A673 (cell line): ENCODE measurements at regions not wholly inside any gene's neighbourhood (a gene's known extent, or its start where the extent isn't known, plus 50 kb on each side); places are given as distances from the start of the nearest gene placed in this dataset.

Source experiments
- BruUV-seq: library from RNA; stranded (reverse); fragments of 400-500 nt; replicated peaks from 2 replicates; lab custom pipeline; 2021; lab: Mats Ljungman, UMichigan
- CTCF ChIA-PET: fragments of 300-600 bp; sonication (Branson Sonifier 250); formaldehyde crosslinking; loops from one replicate; lab custom pipeline; 2022; ENCODE audit warnings: antibody characterized with exemption; lab: Charles Lee
- POLR2A ChIA-PET: fragments of 300-600 bp; sonication (Branson Sonifier 250); formaldehyde crosslinking; loops from one replicate; lab custom pipeline; 2022; ENCODE audit warnings: antibody characterized with exemption; ENCODE audit not compliant: low non-redundant PET; lab: Charles Lee
- DNase-seq: peaks from one replicate; pipeline ENCODE4 v3.0.0-alpha.2; 2015; ENCODE audit warnings: low spot score
- H3K27ac ChIP-seq: fragments of 200-600 bp; sonication (generic); 2 replicates; pipeline ENCODE4 v1.5.1; 2016; ENCODE audit warnings: mixed run types, low read depth, mild to moderate bottlenecking, mixed read lengths, antibody characterized with exemption, low read length; ENCODE audit not compliant: poor library complexity, severe bottlenecking
- H3K27me3 ChIP-seq: fragments of 200-600 bp; sonication (generic); replicated peaks from 2 replicates; pipeline ENCODE4 v1.6.1; 2017; ENCODE audit warnings: mixed run types, low read depth, mild to moderate bottlenecking, mixed read lengths, antibody characterized with exemption, low read length; ENCODE audit not compliant: insufficient read depth, poor library complexity
- H3K36me3 ChIP-seq: fragments of 200-600 bp; sonication (generic); 2 replicates; pipeline ENCODE4 v1.6.1; 2016; ENCODE audit warnings: mixed run types, mild to moderate bottlenecking, mixed read lengths, antibody characterized with exemption, low read length; ENCODE audit not compliant: insufficient read depth, poor library complexity, severe bottlenecking
- H3K4me1 ChIP-seq: fragments of 200-600 bp; sonication (generic); 2 replicates; pipeline ENCODE4 v1.6.1; 2017; ENCODE audit warnings: mixed run types, mild to moderate bottlenecking, mixed read lengths, antibody characterized with exemption, low read length; ENCODE audit not compliant: insufficient read depth, poor library complexity, severe bottlenecking
- H3K4me3 ChIP-seq: fragments of 200-600 bp; sonication (generic); 2 replicates; pipeline ENCODE4 v1.5.1; 2016; ENCODE audit warnings: low read depth, mixed run types, mild to moderate bottlenecking, mixed read lengths, low read length; ENCODE audit not compliant: poor library complexity, severe bottlenecking
- H3K9me3 ChIP-seq: fragments of 200-600 bp; sonication (generic); 2 replicates; pipeline ENCODE4 v1.6.1; 2016; ENCODE audit warnings: mixed run types, low read depth, mild to moderate bottlenecking, mixed read lengths, antibody characterized with exemption, low read length; ENCODE audit not compliant: poor library complexity, severe bottlenecking
- EZH2 ChIP-seq: fragments of 200-600 bp; sonication (generic); IDR thresholded peaks from 2 replicates; pipeline ENCODE4 v1.6.1; 2017; ENCODE audit warnings: borderline replicate concordance, low read depth, mild to moderate bottlenecking, mixed read lengths, antibody characterized with exemption, low read length; ENCODE audit not compliant: poor library complexity, severe bottlenecking
- intact Hi-C: fragments of 100-400 bp; cut with micrococcal nuclease; formaldehyde crosslinking; loops from one replicate; pipeline ENCODE4 v1.10.0; 2022; ENCODE audit not compliant: unreplicated experiment
- TF ChIP-seq, protein P1 (sequence below): fragments of 300-800, 200-600 bp; sonication (generic); conservative IDR thresholded peaks from 2 replicates; pipeline ENCODE4 v1.5.1; 2017; ENCODE audit warnings: low read depth, mild to moderate bottlenecking, antibody characterized with exemption, low read length, moderate library complexity, mixed read lengths

DNA sequence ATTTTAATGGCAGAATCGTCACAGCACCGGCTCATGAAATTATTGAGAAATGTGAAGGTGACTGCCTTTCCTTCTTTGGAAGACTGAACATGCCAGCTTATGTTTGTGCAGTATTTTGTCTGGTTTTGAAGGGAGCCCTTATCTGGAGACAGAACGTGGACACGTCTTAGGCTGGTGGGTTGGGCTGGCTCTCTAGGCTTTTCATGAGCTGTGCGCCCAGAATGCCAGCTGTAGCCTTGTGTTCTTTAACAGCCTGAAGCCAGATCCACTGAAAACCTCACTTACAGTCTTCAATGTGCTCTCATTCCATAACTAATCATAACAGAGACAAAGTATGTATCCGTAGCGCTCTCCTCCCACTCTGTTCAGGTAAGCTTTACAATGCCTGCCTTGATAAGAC is 184.4 kb upstream of the HTR2A start:
- Histone ChIP-seq H3K27me3 (peaks cover 24% of the 10 kb centered on the region), H3K9me3 (no peaks in the 10 kb centered on the region), H3K36me3 (no peaks in the 10 kb centered on the region), H3K27ac (no peak overlapping the region), H3K4me3 (no peak overlapping the region), H3K4me1 (no peaks in the 10 kb centered on the region)
- BruUV-seq: no TSS peak
- CTCF ChIA-PET: no interaction called here
- POLR2A ChIA-PET: interaction anchor here (0.5 kb wide), 1 partner anchor 97 kb away, joined by 10 read pairs; no protein-coding TSS in a partner anchor
- DNase-seq: no peak
- TF ChIP-seq, protein P1, sequence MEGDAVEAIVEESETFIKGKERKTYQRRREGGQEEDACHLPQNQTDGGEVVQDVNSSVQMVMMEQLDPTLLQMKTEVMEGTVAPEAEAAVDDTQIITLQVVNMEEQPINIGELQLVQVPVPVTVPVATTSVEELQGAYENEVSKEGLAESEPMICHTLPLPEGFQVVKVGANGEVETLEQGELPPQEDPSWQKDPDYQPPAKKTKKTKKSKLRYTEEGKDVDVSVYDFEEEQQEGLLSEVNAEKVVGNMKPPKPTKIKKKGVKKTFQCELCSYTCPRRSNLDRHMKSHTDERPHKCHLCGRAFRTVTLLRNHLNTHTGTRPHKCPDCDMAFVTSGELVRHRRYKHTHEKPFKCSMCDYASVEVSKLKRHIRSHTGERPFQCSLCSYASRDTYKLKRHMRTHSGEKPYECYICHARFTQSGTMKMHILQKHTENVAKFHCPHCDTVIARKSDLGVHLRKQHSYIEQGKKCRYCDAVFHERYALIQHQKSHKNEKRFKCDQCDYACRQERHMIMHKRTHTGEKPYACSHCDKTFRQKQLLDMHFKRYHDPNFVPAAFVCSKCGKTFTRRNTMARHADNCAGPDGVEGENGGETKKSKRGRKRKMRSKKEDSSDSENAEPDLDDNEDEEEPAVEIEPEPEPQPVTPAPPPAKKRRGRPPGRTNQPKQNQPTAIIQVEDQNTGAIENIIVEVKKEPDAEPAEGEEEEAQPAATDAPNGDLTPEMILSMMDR: no peak
- TF ChIP-seq EZH2: no peak
- intact Hi-C loops: no loop called here

DNA sequence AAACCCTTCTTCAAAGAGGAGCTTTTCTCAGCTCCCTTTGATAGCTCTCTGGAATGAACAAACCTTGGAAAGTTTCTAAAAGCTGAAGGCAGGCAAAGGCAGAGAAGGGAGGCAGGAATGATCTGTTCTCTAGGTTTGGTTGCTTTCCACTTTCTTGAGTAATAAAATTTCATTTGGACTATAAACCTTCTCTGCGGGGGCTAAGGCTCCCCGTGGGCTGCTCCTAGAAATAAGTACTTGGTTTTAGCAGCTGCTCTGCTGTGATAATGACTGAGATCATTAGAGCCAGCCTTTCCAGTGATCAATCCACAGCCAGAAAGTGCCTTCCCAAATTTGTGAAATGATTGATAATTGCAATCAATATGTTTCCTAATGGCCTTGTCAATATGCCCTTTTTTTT is 183.8 kb upstream of the HTR2A start:
- BruUV-seq: no TSS peak
- Histone ChIP-seq H3K27me3 (peaks cover 24% of the 10 kb centered on the region), H3K4me3 (no peak overlapping the region), H3K4me1 (no peaks in the 10 kb centered on the region), H3K27ac (no peak overlapping the region), H3K36me3 (no peaks in the 10 kb centered on the region), H3K9me3 (no peaks in the 10 kb centered on the region)
- intact Hi-C loops: no loop called here
- ChIA-PET CTCF (no interaction called here), POLR2A (interaction anchor here (0.5 kb wide), 1 partner anchor 96 kb away, joined by 10 read pairs; no protein-coding TSS in a partner anchor)
- TF ChIP-seq, protein P1: no peak
- no peak for TF ChIP-seq EZH2
- no peak for DNase-seq

DNA sequence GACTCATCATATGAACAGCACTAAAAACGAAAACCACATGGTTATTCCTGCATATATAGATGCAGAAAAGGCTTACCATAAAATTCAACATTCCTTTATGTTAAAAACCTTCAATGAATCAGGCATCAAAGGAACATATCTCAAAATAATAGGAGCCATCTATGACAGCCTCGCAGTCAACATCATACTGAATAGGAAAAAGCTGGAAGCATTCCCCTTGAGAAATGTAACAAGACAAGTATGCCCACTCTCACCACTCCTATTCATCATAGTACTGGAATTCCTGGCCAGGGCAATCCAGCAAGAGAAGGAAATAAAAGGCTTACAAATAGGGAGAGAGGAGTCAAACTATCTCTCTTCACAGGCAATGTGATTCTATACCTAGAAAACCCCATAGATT is 179.6 kb upstream of the HTR2A start:
- H3K27ac ChIP-seq: no peak overlapping the region
- TF ChIP-seq, protein P1: no peak
- no peak for TF ChIP-seq EZH2
- H3K27me3 ChIP-seq: peaks cover 6% of the 10 kb centered on the region
- H3K36me3 ChIP-seq: no peaks in the 10 kb centered on the region
- BruUV-seq: no TSS peak
- ChIA-PET CTCF (no interaction called here), POLR2A (no interaction called here)
- intact Hi-C loops: no loop called here
- DNase-seq: no peak
- no peak overlapping the region for H3K4me3 ChIP-seq
- no peaks in the 10 kb centered on the region for H3K9me3 ChIP-seq
- no peaks in the 10 kb centered on the region for H3K4me1 ChIP-seq
